ENCODE measurements at regions not wholly inside any gene's neighbourhood (a gene's known extent, or its start where the extent isn't known, plus 50 kb on each side); places are given as distances from the start of the nearest gene placed in this dataset.

- H3K4me3 ChIP-seq (ENCODE audit: low read length): no peak overlapping the region
- no peaks in the 10 kb centered on the region for H3K27me3 ChIP-seq (ENCODE audit: control insufficient read depth, low read length)
- H3F3A ChIP-seq (ENCODE audit: control insufficient read depth, insufficient read depth): no peaks in the 10 kb centered on the region
- no peak overlapping the region for H3K4me2 ChIP-seq (ENCODE audit: low read length)
- no peaks in the 10 kb centered on the region for H4K20me1 ChIP-seq (ENCODE audit: control insufficient read depth, insufficient read depth, low read depth, low read length)
- no peaks in the 10 kb centered on the region for H3K9me2 ChIP-seq (replicated peaks; ENCODE audit: control insufficient read depth, low read length)
- H3K79me2 ChIP-seq (ENCODE audit: control insufficient read depth, low read length): no peaks in the 10 kb centered on the region
- no peaks in the 10 kb centered on the region for H3K9me3 ChIP-seq (ENCODE audit: control insufficient read depth, insufficient read depth, low read length)
- no peaks in the 10 kb centered on the region for H3K36me3 ChIP-seq (ENCODE audit: control insufficient read depth, low read length)
- H3K4me1 ChIP-seq (ENCODE audit: control insufficient read depth, low read length): no peaks in the 10 kb centered on the region
- TF ChIP-seq, protein P1, sequence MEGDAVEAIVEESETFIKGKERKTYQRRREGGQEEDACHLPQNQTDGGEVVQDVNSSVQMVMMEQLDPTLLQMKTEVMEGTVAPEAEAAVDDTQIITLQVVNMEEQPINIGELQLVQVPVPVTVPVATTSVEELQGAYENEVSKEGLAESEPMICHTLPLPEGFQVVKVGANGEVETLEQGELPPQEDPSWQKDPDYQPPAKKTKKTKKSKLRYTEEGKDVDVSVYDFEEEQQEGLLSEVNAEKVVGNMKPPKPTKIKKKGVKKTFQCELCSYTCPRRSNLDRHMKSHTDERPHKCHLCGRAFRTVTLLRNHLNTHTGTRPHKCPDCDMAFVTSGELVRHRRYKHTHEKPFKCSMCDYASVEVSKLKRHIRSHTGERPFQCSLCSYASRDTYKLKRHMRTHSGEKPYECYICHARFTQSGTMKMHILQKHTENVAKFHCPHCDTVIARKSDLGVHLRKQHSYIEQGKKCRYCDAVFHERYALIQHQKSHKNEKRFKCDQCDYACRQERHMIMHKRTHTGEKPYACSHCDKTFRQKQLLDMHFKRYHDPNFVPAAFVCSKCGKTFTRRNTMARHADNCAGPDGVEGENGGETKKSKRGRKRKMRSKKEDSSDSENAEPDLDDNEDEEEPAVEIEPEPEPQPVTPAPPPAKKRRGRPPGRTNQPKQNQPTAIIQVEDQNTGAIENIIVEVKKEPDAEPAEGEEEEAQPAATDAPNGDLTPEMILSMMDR (IDR thresholded peaks at IDR 0.05; ENCODE audit: low read depth, low read length, poor library complexity, severe bottlenecking): no peak
- no peak for TF ChIP-seq EZH2phosphoT487 (IDR thresholded peaks at IDR 0.05; ENCODE audit: borderline replicate concordance, low read length)
- no peak overlapping the region for H3K27ac ChIP-seq (ENCODE audit: low read depth, low read length)
Measured at GRCh38 chr3:177680472-177680821, 483.2 kb upstream of the TBL1XR1 start.

DNA sequence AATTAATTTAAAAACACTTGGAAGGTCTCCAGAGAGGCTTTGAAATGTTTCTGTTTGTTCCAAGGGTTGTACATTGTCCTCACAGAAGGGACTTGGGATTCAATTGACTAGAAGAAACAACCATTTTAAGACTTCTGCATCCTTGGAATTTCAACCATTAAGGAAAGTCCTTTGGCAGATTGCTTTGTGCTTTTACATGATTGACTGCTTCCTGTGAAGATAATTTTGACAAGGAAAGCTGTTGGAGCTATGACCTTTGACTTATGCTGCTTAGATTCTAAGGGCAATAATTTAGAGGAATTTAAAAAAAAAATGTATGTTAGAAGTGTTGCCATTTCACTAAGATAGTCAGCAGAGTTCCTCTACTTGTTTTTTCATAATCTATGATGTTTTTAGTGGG, 483.9 kb upstream of the TBL1XR1 start:
- H3K4me1 ChIP-seq (ENCODE audit: control insufficient read depth, low read length): no peaks in the 10 kb centered on the region
- TF ChIP-seq, protein P1 (IDR thresholded peaks at IDR 0.05; ENCODE audit: low read depth, low read length, poor library complexity, severe bottlenecking): no peak
- no peak for TF ChIP-seq EZH2phosphoT487 (IDR thresholded peaks at IDR 0.05; ENCODE audit: borderline replicate concordance, low read length)
- no peaks in the 10 kb centered on the region for H3K27me3 ChIP-seq (ENCODE audit: control insufficient read depth, low read length)
- no peaks in the 10 kb centered on the region for H3F3A ChIP-seq (ENCODE audit: control insufficient read depth, insufficient read depth)
- no peak overlapping the region for H3K4me2 ChIP-seq (ENCODE audit: low read length)
- H3K9me2 ChIP-seq (replicated peaks; ENCODE audit: control insufficient read depth, low read length): no peaks in the 10 kb centered on the region
- H3K27ac ChIP-seq (ENCODE audit: low read depth, low read length): no peak overlapping the region
- H3K36me3 ChIP-seq (ENCODE audit: control insufficient read depth, low read length): no peaks in the 10 kb centered on the region
- no peaks in the 10 kb centered on the region for H3K9me3 ChIP-seq (ENCODE audit: control insufficient read depth, insufficient read depth, low read length)
- no peaks in the 10 kb centered on the region for H4K20me1 ChIP-seq (ENCODE audit: control insufficient read depth, insufficient read depth, low read depth, low read length)
- H3K4me3 ChIP-seq (ENCODE audit: low read length): no peak overlapping the region
- no peaks in the 10 kb centered on the region for H3K79me2 ChIP-seq (ENCODE audit: control insufficient read depth, low read length)

- H3K9me2 ChIP-seq (replicated peaks; ENCODE audit: control insufficient read depth, low read length): no peaks in the 10 kb centered on the region
- H3K4me1 ChIP-seq (ENCODE audit: control insufficient read depth, low read length): no peaks in the 10 kb centered on the region
- H3K9me3 ChIP-seq (ENCODE audit: control insufficient read depth, insufficient read depth, low read length): no peaks in the 10 kb centered on the region
- no peak for TF ChIP-seq EZH2phosphoT487 (IDR thresholded peaks at IDR 0.05; ENCODE audit: borderline replicate concordance, low read length)
- TF ChIP-seq, protein P1 (IDR thresholded peaks at IDR 0.05; ENCODE audit: low read depth, low read length, poor library complexity, severe bottlenecking): no peak
- H3F3A ChIP-seq (ENCODE audit: control insufficient read depth, insufficient read depth): no peaks in the 10 kb centered on the region
- H3K4me2 ChIP-seq (ENCODE audit: low read length): no peak overlapping the region
- no peak overlapping the region for H3K27ac ChIP-seq (ENCODE audit: low read depth, low read length)
- H3K27me3 ChIP-seq (ENCODE audit: control insufficient read depth, low read length): no peaks in the 10 kb centered on the region
- no peaks in the 10 kb centered on the region for H4K20me1 ChIP-seq (ENCODE audit: control insufficient read depth, insufficient read depth, low read depth, low read length)
- no peaks in the 10 kb centered on the region for H3K36me3 ChIP-seq (ENCODE audit: control insufficient read depth, low read length)
- no peaks in the 10 kb centered on the region for H3K79me2 ChIP-seq (ENCODE audit: control insufficient read depth, low read length)
- H3K4me3 ChIP-seq (ENCODE audit: low read length): no peak overlapping the region
Measured at GRCh38 chr3:177681852-177682251, 484.6 kb upstream of the TBL1XR1 start.

DNA sequence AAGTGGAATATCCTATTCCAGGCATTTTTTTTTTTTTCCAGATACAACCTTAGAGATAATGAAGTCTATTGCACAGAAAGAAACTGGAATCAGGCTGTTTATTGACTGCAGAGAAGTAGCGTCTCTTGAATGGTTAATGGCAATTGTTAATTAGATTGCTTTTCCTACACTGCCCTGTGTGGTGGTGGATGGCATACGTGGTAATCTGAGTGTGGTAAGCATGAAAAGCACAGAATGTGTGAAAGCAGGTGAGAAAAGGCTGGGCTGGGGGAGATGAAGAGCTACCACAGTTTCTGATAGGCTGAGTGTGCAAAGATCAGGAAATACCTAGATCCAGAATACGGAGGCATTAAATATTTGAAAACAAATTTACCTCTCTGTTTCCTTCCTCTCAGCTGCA, 486.3 kb upstream of the TBL1XR1 start:
- no peaks in the 10 kb centered on the region for H3F3A ChIP-seq (ENCODE audit: control insufficient read depth, insufficient read depth)
- H3K27ac ChIP-seq (ENCODE audit: low read depth, low read length): no peak overlapping the region
- no peak overlapping the region for H3K4me2 ChIP-seq (ENCODE audit: low read length)
- no peaks in the 10 kb centered on the region for H3K36me3 ChIP-seq (ENCODE audit: control insufficient read depth, low read length)
- no peaks in the 10 kb centered on the region for H3K4me1 ChIP-seq (ENCODE audit: control insufficient read depth, low read length)
- no peaks in the 10 kb centered on the region for H4K20me1 ChIP-seq (ENCODE audit: control insufficient read depth, insufficient read depth, low read depth, low read length)
- no peaks in the 10 kb centered on the region for H3K9me3 ChIP-seq (ENCODE audit: control insufficient read depth, insufficient read depth, low read length)
- H3K9me2 ChIP-seq (replicated peaks; ENCODE audit: control insufficient read depth, low read length): no peaks in the 10 kb centered on the region
- no peaks in the 10 kb centered on the region for H3K79me2 ChIP-seq (ENCODE audit: control insufficient read depth, low read length)
- no peak for TF ChIP-seq EZH2phosphoT487 (IDR thresholded peaks at IDR 0.05; ENCODE audit: borderline replicate concordance, low read length)
- TF ChIP-seq, protein P1 (IDR thresholded peaks at IDR 0.05; ENCODE audit: low read depth, low read length, poor library complexity, severe bottlenecking): no peak
- no peaks in the 10 kb centered on the region for H3K27me3 ChIP-seq (ENCODE audit: control insufficient read depth, low read length)
- no peak overlapping the region for H3K4me3 ChIP-seq (ENCODE audit: low read length)
